HepG2 (cell line): ENCODE measurements at regions not wholly inside any gene's neighbourhood (a gene's known extent, or its start where the extent isn't known, plus 50 kb on each side); places are given as distances from the start of the nearest gene placed in this dataset.

Source experiments
- ATAC-seq: fragments of 200-7000 bp; cut with Tn5 transposase; 3 replicates; pipeline ENCODE4 v1.9.1; 2020; ENCODE audit warnings: mild to moderate bottlenecking, moderate library complexity
- BruUV-seq: library from RNA; stranded (reverse); fragments of 400-500 nt; replicated peaks from 2 replicates; lab custom pipeline; 2021; lab: Mats Ljungman, UMichigan
- CTCF ChIA-PET: fragments of 300-600 bp; formaldehyde crosslinking; extraction: SDS; loops from one replicate; lab custom pipeline; 2021; ENCODE audit warnings: low total read pairs, inconsistent platforms, low intra/inter-chr PET ratio; lab: Yijun Ruan, JAX
- POLR2A ChIA-PET: fragments of 350-600 bp; sonication (Branson Sonifier 250); formaldehyde crosslinking; loops from one replicate; lab custom pipeline; 2020; ENCODE audit warnings: antibody characterized with exemption, inconsistent platforms; lab: Yijun Ruan, JAX
- DNase-seq: peaks from one replicate; pipeline ENCODE4 v3.0.0-alpha.2; 2015; ENCODE audit warnings: low spot score
- FAIRE-seq: peaks from 3 replicates; lab custom pipeline; 2011; peaks lifted over from hg19 to GRCh38; lab: Jason Lieb, UNC
- H2AFZ ChIP-seq: one replicate; pipeline ENCODE4 v1.6.1; 2011; ENCODE audit warnings: low read length, inconsistent platforms
- H3K27ac ChIP-seq: fragments of 300-600 bp; 3 replicates; pipeline ENCODE4 v1.8.0; 2011; ENCODE audit warnings: mixed run types, mild to moderate bottlenecking, mixed read lengths, low read length, inconsistent platforms; ENCODE audit not compliant: insufficient read depth; ENCODE audit errors: extremely low read length
- H3K27me3 ChIP-seq, 2 experiments: fragments of 200-600 bp in 1 of 2; 2 replicates in 1 of 2; 3 replicates in 1 of 2; pipeline versions ENCODE4 v1.6.0 to v1.8.0; 2011; ENCODE audit warnings: low read length in 2 of 2, mild to moderate bottlenecking in 2 of 2, moderate library complexity in 2 of 2, inconsistent platforms in 1 of 2; ENCODE audit not compliant: insufficient read depth in 2 of 2, control insufficient read depth in 1 of 2
- H3K36me3 ChIP-seq, 2 experiments: fragments of 200-600 bp in 1 of 2; replicated peaks in 1 of 2; 2 replicates in 1 of 2; 3 replicates in 1 of 2; pipeline versions ENCODE4 v1.5.1 to v1.8.0; 2011; ENCODE audit warnings: low read length in 2 of 2, inconsistent platforms in 1 of 2; ENCODE audit not compliant: insufficient read depth in 2 of 2, control insufficient read depth in 1 of 2
- H3K4me1 ChIP-seq: 2 replicates; pipeline ENCODE4 v1.5.1; 2012; ENCODE audit warnings: low read length, inconsistent platforms; ENCODE audit not compliant: insufficient read depth
- H3K4me2 ChIP-seq: 2 replicates; pipeline ENCODE4 v1.6.0; 2011; ENCODE audit warnings: low read depth, low read length, inconsistent platforms
- H3K4me3 ChIP-seq, 3 experiments: fragments of 200-600 bp in 1 of 3; sonication (generic), shearing (Covaris generic) in 1 of 3; replicated peaks in 1 of 3; 2 replicates each; pipeline ENCODE4 v1.5.1; 2011 to 2016; ENCODE audit warnings: low read length in 3 of 3, inconsistent platforms in 2 of 3, low read depth in 2 of 3, mild to moderate bottlenecking in 2 of 3, control low read depth in 1 of 3, mixed read lengths in 1 of 3; ENCODE audit not compliant: insufficient read depth in 1 of 3
- H3K79me2 ChIP-seq: one replicate; pipeline ENCODE4 v1.6.1; 2011; ENCODE audit warnings: low read length, inconsistent platforms; ENCODE audit not compliant: insufficient read depth
- H3K9ac ChIP-seq: 2 replicates; pipeline ENCODE4 v1.6.0; 2011; ENCODE audit warnings: mild to moderate bottlenecking, low read depth, low read length, inconsistent platforms; ENCODE audit not compliant: insufficient read depth
- H3K9me3 ChIP-seq: 2 replicates; pipeline ENCODE4 v1.5.1; 2012; ENCODE audit warnings: mild to moderate bottlenecking, low read length
- H4K20me1 ChIP-seq: 2 replicates; pipeline ENCODE4 v1.6.0; 2011; ENCODE audit warnings: inconsistent platforms, mild to moderate bottlenecking, low read length, moderate library complexity; ENCODE audit not compliant: insufficient read depth
- DNMT3B ChIP-seq: conservative IDR thresholded peaks from 2 replicates; pipeline ENCODE4 v1.6.1; 2016; ENCODE audit warnings: missing biosample characterization, control low read depth
- NFE2L1 ChIP-seq: sonication (generic); formaldehyde crosslinking; IDR thresholded peaks from 2 replicates; pipeline ENCODE4 v1.4.0; 2020; ENCODE audit warnings: missing genetic modification reagents, mild to moderate bottlenecking, borderline replicate concordance
- RBAK ChIP-seq: sonication (generic); formaldehyde crosslinking; IDR thresholded peaks from 2 replicates; pipeline ENCODE4 v1.5.1; 2020; ENCODE audit warnings: mild to moderate bottlenecking, missing genetic modification reagents
- RNF2 ChIP-seq: fragments of 450-650 bp; conservative IDR thresholded peaks from 2 replicates; pipeline ENCODE4 v1.6.1; 2016; ENCODE audit warnings: low read depth
- SRSF1 ChIP-seq: fragments of 200-400 bp; formaldehyde crosslinking; optimal IDR thresholded peaks from 2 replicates; pipeline ENCODE3; 2017; ENCODE audit warnings: mild to moderate bottlenecking, low read depth, low read length, moderate library complexity
- ZFP41 ChIP-seq: sonication (generic); formaldehyde crosslinking; IDR thresholded peaks from 2 replicates; pipeline ENCODE4 v1.4.0; 2020; ENCODE audit warnings: mild to moderate bottlenecking, missing genetic modification reagents, borderline replicate concordance
- ZNF260 ChIP-seq: sonication (generic); formaldehyde crosslinking; IDR thresholded peaks from 2 replicates; pipeline ENCODE4 v1.4.0; 2020; ENCODE audit warnings: missing genetic modification reagents, low read depth, mild to moderate bottlenecking, borderline replicate concordance
- ZNF280B ChIP-seq: sonication (generic); formaldehyde crosslinking; IDR thresholded peaks from 2 replicates; pipeline ENCODE4 v1.5.0; 2020; ENCODE audit warnings: missing genetic modification reagents, mild to moderate bottlenecking, borderline replicate concordance
- ZNF317 ChIP-seq: sonication (generic); formaldehyde crosslinking; IDR thresholded peaks from 2 replicates; pipeline ENCODE4 v1.5.0; 2020; ENCODE audit warnings: mild to moderate bottlenecking, missing genetic modification reagents
- ZNF354B ChIP-seq: sonication (generic); formaldehyde crosslinking; IDR thresholded peaks from 2 replicates; pipeline ENCODE4 v1.8.0; 2022; ENCODE audit warnings: mild to moderate bottlenecking, missing genetic modification reagents
- ZNF580 ChIP-seq: IDR thresholded peaks from 2 replicates; pipeline ENCODE4 v1.6.1; 2016; ENCODE audit warnings: low read depth, borderline replicate concordance
- ZNF710 ChIP-seq: sonication (generic); formaldehyde crosslinking; IDR thresholded peaks from 2 replicates; pipeline ENCODE4 v1.5.0; 2020; ENCODE audit warnings: mild to moderate bottlenecking, missing genetic modification reagents, borderline replicate concordance
- WGBS: methylation state at CpG from one replicate; pipeline ENCODE4 v1.1.6; 2017; ENCODE audit warnings: low lambda C conversion rate; 5-methylcytosine and 5-hydroxymethylcytosine counted together
- in situ Hi-C: cut with HindIII; loops from 2 replicates; pipeline ENCODE4 v1.10.0; 2017; ENCODE audit warnings: low pct_unique_long_range_greater_than_20kb; ENCODE audit not compliant: extremely low pct_ligation_motif_present
- intact Hi-C: fragments of 100-400 bp; cut with micrococcal nuclease; formaldehyde crosslinking; loops from one replicate; pipeline ENCODE4 v1.10.0; 2022; ENCODE audit not compliant: unreplicated experiment

GRCh38 chr1:222028676-222029075, 286.8 kb upstream of the DUSP10 start:
- H4K20me1 ChIP-seq, result no peaks in the 10 kb centered on the region
- in situ Hi-C loops (no loop called here), intact Hi-C loops (no loop called here)
- no peak for FAIRE-seq
- H3K4me3 ChIP-seq, result no peak overlapping the region
- POLR2A ChIA-PET, result no interaction called here
- DNase-seq, result no peak
- 0 out of 2 replicates have a peak, but pooled peaks cover 4% of the 10 kb centered on the region for H3K4me1 ChIP-seq
- no peak overlapping the region for H3K4me2 ChIP-seq
- CTCF ChIA-PET, result no interaction called here
- no peaks in the 10 kb centered on the region for H3K27me3 ChIP-seq
- H3K9me3 ChIP-seq, result no peaks in the 10 kb centered on the region
- no peak overlapping the region for H3K9ac ChIP-seq
- no peak overlapping the region for H2AFZ ChIP-seq
- 0% methylated on average over 2 of the region's 2 CpGs for WGBS
- no peaks in the 10 kb centered on the region for H3K36me3 ChIP-seq
- H3K79me2 ChIP-seq, result no peaks in the 10 kb centered on the region
- no peak for ATAC-seq
- BruUV-seq, result no TSS peak
- no peak overlapping the region for H3K27ac ChIP-seq
- no peak for TF ChIP-seq ZFP41 (CRISPR knock-in tag)
- no peak for TF ChIP-seq ZNF317 (CRISPR knock-in tag)
- no peak for TF ChIP-seq DNMT3B (CRISPR knock-in tag)
- no peak for TF ChIP-seq ZNF580 (CRISPR knock-in tag)
- TF ChIP-seq SRSF1, result no peak
- no peak for TF ChIP-seq ZNF280B
- TF ChIP-seq ZNF354B, result no peak
- no peak for TF ChIP-seq ZNF710 (CRISPR knock-in tag)
- TF ChIP-seq RNF2, result no peak
- no peak for TF ChIP-seq RBAK (CRISPR knock-in tag)
- no peak for TF ChIP-seq ZNF260 (CRISPR knock-in tag)
- no peak for TF ChIP-seq NFE2L1 (CRISPR knock-in tag)
